Peyer's patch (tissue), 4 donors: ENCODE measurements at regions not wholly inside any gene's neighbourhood (a gene's known extent, or its start where the extent isn't known, plus 50 kb on each side); places are given as distances from the start of the nearest gene placed in this dataset.
"Not testable (repeated sequence)": the region's sequence is repeated elsewhere in the genome, so short reads cannot be mapped to it uniquely, and the experiment has no call there.

Experiments used
- CTCF ChIP-seq, 6 experiments: fragments of 450-650 bp in 4 of 6; fragments of 200-600 bp in 2 of 6; sonication (generic) in 1 of 6; IDR thresholded peaks; one replicate each; pipeline ENCODE4 v1.5.1; 2017 to 2019; ENCODE audit warnings: antibody characterized with exemption in 6 of 6, mild to moderate bottlenecking in 3 of 6, moderate library complexity in 1 of 6
- POLR2A ChIP-seq, 2 donors: fragments of 450-650 bp; IDR thresholded peaks; one replicate each; pipeline ENCODE4 v1.5.1; 2017; ENCODE audit warnings: antibody characterized with exemption in 2 of 2, mild to moderate bottlenecking in 2 of 2, moderate library complexity in 2 of 2

- TF ChIP-seq CTCF, POLR2A (IDR thresholded peaks at IDR 0.05): not testable (repeated sequence)
Observed at GRCh38 chr22:10685436-10685835, 4842.6 kb upstream of the OR11H1 start.
